ENCODE measurements at regions not wholly inside any gene's neighbourhood (a gene's known extent, or its start where the extent isn't known, plus 50 kb on each side); places are given as distances from the start of the nearest gene placed in this dataset.

GRCh38 chr16:50880926-50881325, 139.0 kb downstream of the CYLD start:
- Histone ChIP-seq H3K36me3 (no peaks in the 10 kb centered on the region), H3K9me3 (no peaks in the 10 kb centered on the region), H3K27ac (no peak overlapping the region), H3K4me3 (no peak overlapping the region), H3K4me1 (no peaks in the 10 kb centered on the region), H3K27me3 (no peaks in the 10 kb centered on the region)
- no peak for DNase-seq
- TF ChIP-seq POLR2A (IDR thresholded peaks at IDR 0.05) (no peak), CTCF (IDR thresholded peaks at IDR 0.05) (no peak)

GRCh38 chr16:50879873-50880695, 138.2 kb downstream of the CYLD start:
- Histone ChIP-seq H3K27ac (no peak overlapping the region), H3K36me3 (no peaks in the 10 kb centered on the region), H3K4me3 (no peak overlapping the region), H3K4me1 (no peaks in the 10 kb centered on the region), H3K9me3 (no peaks in the 10 kb centered on the region), H3K27me3 (no peaks in the 10 kb centered on the region)
- no peak for DNase-seq
- TF ChIP-seq POLR2A (IDR thresholded peaks at IDR 0.05) (no peak), CTCF (IDR thresholded peaks at IDR 0.05) (no peak)

GRCh38 chr16:50878966-50879615, 137.2 kb downstream of the CYLD start:
- no peaks in the 10 kb centered on the region for H3K27me3 ChIP-seq
- no peak for DNase-seq
- no peaks in the 10 kb centered on the region for H3K9me3 ChIP-seq
- TF ChIP-seq CTCF (IDR thresholded peaks at IDR 0.05), result no peak
- no peak for TF ChIP-seq POLR2A (IDR thresholded peaks at IDR 0.05)
- H3K4me3 ChIP-seq, result no peak overlapping the region
- no peak overlapping the region for H3K27ac ChIP-seq
- H3K36me3 ChIP-seq, result no peaks in the 10 kb centered on the region
- no peaks in the 10 kb centered on the region for H3K4me1 ChIP-seq

- DNase-seq, result no peak
- Histone ChIP-seq H3K36me3 (no peaks in the 10 kb centered on the region), H3K27me3 (no peaks in the 10 kb centered on the region), H3K9me3 (no peaks in the 10 kb centered on the region), H3K4me3 (no peak overlapping the region), H3K4me1 (no peaks in the 10 kb centered on the region), H3K27ac (no peak overlapping the region)
- no peak for TF ChIP-seq CTCF (IDR thresholded peaks at IDR 0.05)
These were observed 136.7 kb downstream of the CYLD start for GRCh38 chr16:50878536-50878935.

GRCh38 chr16:50876263-50876662, 134.4 kb downstream of the CYLD start:
- Histone ChIP-seq H3K4me3 (no peak overlapping the region), H3K9me3 (no peaks in the 10 kb centered on the region), H3K27ac (no peak overlapping the region), H3K27me3 (no peaks in the 10 kb centered on the region), H3K36me3 (no peaks in the 10 kb centered on the region), H3K4me1 (no peaks in the 10 kb centered on the region)
- DNase-seq, result no peak
- TF ChIP-seq CTCF (IDR thresholded peaks at IDR 0.05) (no peak), POLR2A (IDR thresholded peaks at IDR 0.05) (no peak)
